H1 (cell line): ENCODE measurements at regions not wholly inside any gene's neighbourhood (a gene's known extent, or its start where the extent isn't known, plus 50 kb on each side); places are given as distances from the start of the nearest gene placed in this dataset.

Experiments used
- BACH1 ChIP-seq: IDR thresholded peaks from 2 replicates; pipeline ENCODE4 v1.6.1; 2012; ENCODE audit warnings: low read length, improper control_type of control experiment
- CBX5 ChIP-seq: fragments of 300-800, 300-1000 bp; sonication (generic); IDR thresholded peaks from 2 replicates; pipeline ENCODE4 v1.7.1; 2016; ENCODE audit warnings: antibody characterized with exemption, low read length, low read depth
- EP300 ChIP-seq, 2 experiments: IDR thresholded peaks; 1 replicate in 1 of 2; 2 replicates in 1 of 2; pipeline ENCODE4 v1.6.1; 2011 to 2012; ENCODE audit warnings: low read depth in 2 of 2, low read length in 2 of 2, mild to moderate bottlenecking in 2 of 2, borderline replicate concordance in 1 of 2, inconsistent platforms in 1 of 2, moderate library complexity in 1 of 2
- NANOG ChIP-seq: IDR thresholded peaks from 2 replicates; pipeline ENCODE4 v1.6.1; 2011; ENCODE audit warnings: low read length, low read depth, mild to moderate bottlenecking, inconsistent platforms; ENCODE audit not compliant: insufficient read depth, poor library complexity, severe bottlenecking
- POLR2A ChIP-seq, 2 experiments: IDR thresholded peaks; 1 replicate in 1 of 2; 2 replicates in 1 of 2; pipeline ENCODE4 v1.6.1; 2011; ENCODE audit warnings: low read depth in 2 of 2, low read length in 2 of 2, mild to moderate bottlenecking in 2 of 2; ENCODE audit errors: control extremely low read depth in 1 of 2
- RAD21 ChIP-seq, 2 experiments: IDR thresholded peaks in 1 of 2; conservative IDR thresholded peaks in 1 of 2; 2 replicates each; pipeline ENCODE4 v1.6.1; 2011; ENCODE audit warnings: low read depth in 2 of 2, low read length in 2 of 2, improper control_type of control experiment in 1 of 2, inconsistent platforms in 1 of 2, mild to moderate bottlenecking in 1 of 2, moderate library complexity in 1 of 2
- RBBP5 ChIP-seq: IDR thresholded peaks from 2 replicates; pipeline ENCODE4 v1.7.1; 2012; ENCODE audit warnings: low read depth, mild to moderate bottlenecking, inconsistent platforms, low read length, moderate library complexity, borderline replicate concordance
- TAF1 ChIP-seq: IDR thresholded peaks from 2 replicates; pipeline ENCODE4 v1.6.1; 2011; ENCODE audit warnings: mild to moderate bottlenecking, low read depth, low read length
- TAF7 ChIP-seq: optimal IDR thresholded peaks from 2 replicates; pipeline ENCODE3; 2011; ENCODE audit warnings: low read depth, mild to moderate bottlenecking, inconsistent platforms, low read length, moderate library complexity, borderline replicate concordance
- YY1 ChIP-seq: IDR thresholded peaks from 2 replicates; pipeline ENCODE4 v1.6.1; 2011; ENCODE audit warnings: low read depth, mild to moderate bottlenecking, low read length
- TF ChIP-seq, protein P1 (sequence below): IDR thresholded peaks from 2 replicates; pipeline ENCODE4 v1.6.1; 2012; ENCODE audit warnings: inconsistent platforms

DNA sequence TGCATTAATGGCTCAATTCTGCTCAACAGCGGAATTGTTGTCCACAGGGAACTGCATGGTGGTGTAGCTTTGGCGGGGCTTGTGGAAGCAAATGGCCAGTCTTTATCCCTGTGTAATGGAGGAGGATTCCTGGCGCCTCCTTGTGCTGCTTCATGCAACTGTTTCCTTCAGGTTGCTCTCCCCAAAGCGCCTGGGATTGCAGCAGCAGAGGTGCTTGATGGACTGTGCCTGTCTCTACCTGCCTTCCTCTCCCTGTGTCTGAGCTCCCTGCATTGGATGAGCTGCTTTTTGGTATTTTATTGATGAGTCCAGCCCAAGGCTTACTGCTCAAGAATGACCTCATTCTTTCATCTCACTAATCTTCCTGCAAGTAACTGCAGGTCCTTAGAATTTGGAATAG lies 72.9 kb upstream of the NDN start (continued):
- TF ChIP-seq EP300 (IDR thresholded peaks at IDR 0.05; ENCODE audit: borderline replicate concordance in 1 of 2, low read depth in 2 of 2, low read length in 2 of 2) (no peak), RAD21 (IDR thresholded peaks at IDR 0.05 in 1 of 2, conservative IDR thresholded peaks at IDR 0.05 in 1 of 2; ENCODE audit: low read depth in 2 of 2, low read length in 2 of 2) (peak; percentile 57 to 70), TAF1 (no peak), NANOG (no peak), YY1 (0 out of 2 replicates have a peak, but pooled peaks have one; percentile 24), TAF7 (no peak), POLR2A (IDR thresholded peaks at IDR 0.05; ENCODE audit: control extremely low read depth in 1 of 2, low read depth in 2 of 2, low read length in 2 of 2) (no peak), CBX5 (no peak), RBBP5 (no peak), BACH1 (no peak)
- TF ChIP-seq, protein P1, sequence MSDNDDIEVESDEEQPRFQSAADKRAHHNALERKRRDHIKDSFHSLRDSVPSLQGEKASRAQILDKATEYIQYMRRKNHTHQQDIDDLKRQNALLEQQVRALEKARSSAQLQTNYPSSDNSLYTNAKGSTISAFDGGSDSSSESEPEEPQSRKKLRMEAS = no peak
- TF ChIP-seq, all 59 proteins: peak for 3
